GM18498 (cell line): ENCODE measurements at regions not wholly inside any gene's neighbourhood (a gene's known extent, or its start where the extent isn't known, plus 50 kb on each side); places are given as distances from the start of the nearest gene placed in this dataset.

Source experiments
- ATAC-seq: cut with Tn5 transposase; IDR thresholded peaks from one replicate; pipeline ENCODE4 v1.9.1; 2021; ENCODE audit warnings: mild to moderate bottlenecking, moderate library complexity; ENCODE audit not compliant: unreplicated experiment

DNA sequence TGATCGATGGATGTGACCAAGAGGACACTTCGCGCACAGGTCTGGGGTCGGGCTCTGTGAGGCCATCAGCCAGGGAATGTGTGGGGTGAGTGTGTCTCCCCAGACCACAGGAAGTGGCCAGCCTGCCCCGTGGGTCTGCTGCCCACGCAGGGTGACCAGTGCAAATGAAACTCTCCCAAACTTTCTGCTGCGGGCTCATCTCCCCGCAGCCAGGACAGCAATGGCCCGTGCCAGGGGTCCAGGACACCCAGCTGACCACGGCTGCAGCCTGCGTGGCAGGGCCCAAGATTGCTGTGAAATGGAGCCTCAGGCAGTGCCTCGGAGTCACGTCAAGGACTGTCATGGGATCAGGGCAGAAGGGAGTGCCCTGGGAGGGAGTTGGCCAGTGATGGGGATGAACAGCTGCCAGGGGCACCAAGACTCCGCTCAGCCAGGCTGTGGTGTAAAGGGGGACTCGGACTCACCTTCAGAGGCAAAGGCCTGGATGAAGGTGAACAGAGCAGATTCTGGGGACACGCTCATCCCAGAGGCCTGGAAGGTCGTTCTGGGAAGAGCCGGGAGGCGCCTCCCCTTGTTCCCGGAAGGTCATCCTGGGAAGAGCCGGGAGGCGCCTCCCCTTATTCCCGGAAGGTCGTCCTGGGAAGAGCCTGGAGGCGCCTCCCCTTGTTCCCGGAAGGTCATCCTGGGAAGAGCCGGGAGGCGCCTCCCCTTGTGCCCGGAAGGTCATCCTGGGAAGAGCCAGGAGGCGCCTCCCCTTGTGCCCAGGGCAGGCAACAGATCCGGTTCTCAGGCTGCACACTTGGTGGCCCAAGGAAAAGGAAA, 252.6 kb downstream of the BRD1 start:
- ATAC-seq, result no peak

DNA sequence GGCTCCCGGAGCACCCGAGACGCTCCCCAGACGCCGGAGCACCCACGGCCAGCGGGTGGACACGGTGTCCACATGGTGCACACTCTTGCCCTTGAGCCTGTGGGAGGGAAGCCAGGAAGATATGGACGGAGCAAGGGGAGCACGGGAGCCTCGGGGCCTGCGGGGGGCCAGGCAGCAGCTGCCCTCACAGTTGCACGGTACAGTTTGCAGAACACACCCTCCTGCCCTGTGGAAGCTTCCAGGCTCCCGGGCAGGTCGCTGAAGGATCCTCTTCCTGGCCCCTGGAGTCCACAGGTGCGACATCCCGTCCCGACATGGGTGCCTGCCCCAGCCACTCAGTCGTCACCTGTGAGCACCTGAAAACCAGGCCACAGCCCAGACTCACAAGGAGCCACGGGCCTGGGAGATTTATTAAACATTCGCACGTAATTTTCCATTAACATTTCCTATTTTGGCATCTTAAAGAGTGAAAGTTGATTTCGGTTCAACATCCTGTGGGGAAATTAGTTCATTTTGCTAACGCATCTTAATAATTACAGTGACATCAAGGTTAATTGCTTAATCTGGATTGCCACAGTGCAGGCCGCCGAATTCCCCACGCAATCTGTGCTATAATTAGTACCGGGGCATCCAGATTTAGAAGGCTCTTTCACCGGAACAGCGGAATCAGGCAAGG, 253.3 kb downstream of the BRD1 start:
- no peak for ATAC-seq

DNA sequence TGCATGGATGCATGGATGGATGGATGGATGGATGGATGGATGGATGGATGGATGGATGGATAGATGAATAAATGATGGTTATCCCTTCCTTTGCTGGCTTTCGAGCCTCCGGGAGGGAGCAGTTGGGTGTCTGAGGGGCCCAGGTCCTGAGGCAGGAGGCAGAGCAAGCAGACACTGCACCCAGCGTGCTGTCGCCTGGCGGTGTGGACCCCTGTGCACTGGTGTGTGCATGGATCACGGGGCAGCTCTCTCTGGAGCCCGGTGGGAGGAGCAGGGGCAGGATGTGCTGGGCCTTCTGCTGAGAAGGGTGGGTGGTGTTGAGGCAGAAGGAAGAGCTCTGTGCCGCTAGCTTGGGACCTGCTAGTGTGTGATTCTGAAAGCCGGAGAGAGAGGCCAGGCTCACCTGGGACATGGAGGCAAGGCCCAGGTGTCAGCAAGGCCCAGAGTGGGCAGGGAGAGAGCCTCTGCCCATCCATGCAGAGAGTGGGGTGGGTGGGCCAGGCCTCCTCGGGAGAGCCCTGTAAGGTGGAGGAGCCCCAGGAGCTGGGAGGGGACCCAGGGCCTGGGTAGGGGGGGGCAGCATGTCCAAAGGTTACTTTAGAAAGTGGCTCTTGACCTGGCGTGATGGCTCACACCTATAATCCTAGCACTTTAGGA, 254.4 kb downstream of the BRD1 start:
- no peak for ATAC-seq

DNA sequence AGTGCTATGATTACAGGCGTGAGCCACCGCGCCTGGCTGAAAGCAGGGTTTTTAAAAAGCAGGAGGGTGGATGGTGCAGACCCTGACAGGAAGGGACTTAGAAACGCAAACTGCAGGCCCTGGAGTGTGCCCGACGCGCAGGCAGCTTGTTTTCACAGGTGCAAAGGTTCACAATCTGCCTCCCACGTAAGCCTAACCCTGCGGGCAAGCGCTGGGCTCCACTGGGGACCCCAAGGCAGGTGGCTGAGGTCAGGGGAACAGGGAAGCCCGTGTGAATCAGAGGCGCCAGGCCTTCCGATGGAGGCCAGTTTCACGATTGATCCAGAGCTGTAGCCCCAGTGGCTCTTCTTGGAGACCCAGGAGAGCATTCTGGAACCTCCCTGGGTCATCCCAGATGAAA, 256.3 kb downstream of the BRD1 start:
- ATAC-seq, result no peak

DNA sequence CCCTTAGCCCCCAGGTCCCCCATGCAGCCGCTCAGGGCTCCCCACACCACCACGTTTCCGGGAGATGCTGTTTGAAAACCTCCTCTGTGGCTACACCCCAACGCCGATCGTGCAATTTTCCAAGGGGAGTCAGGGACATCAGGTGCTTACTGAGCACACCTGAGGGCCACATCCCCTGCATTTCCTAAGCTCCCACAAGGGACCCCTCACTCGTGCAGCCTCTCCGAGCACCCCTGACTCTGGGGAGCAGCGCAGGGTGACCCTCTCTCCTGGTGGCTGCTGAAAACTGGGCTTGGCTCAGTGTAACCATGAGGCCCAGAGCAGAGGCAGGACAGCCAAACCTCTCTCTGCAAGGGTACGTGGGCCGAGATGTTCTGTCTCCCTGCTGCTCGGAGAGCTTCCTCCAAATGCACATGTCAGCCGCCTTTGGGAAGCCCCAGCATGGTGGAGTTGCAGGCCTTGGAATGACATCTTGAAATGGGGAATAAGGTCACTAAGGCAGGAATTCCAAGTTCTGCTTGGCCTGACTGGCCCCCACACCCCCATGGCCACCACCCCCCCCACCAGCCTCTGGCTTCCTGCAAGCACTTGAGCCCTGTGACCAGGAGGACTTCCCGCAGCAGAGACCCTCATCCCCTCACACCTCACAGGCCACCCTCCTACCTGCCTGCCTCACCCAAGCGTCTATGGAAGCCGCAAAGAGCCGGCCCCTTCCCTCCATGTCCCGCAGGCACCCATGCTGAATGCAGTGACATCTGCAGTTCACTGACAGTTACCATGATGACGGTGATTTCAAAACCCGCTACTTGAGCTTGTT, 257.4 kb downstream of the BRD1 start:
- no peak for ATAC-seq

DNA sequence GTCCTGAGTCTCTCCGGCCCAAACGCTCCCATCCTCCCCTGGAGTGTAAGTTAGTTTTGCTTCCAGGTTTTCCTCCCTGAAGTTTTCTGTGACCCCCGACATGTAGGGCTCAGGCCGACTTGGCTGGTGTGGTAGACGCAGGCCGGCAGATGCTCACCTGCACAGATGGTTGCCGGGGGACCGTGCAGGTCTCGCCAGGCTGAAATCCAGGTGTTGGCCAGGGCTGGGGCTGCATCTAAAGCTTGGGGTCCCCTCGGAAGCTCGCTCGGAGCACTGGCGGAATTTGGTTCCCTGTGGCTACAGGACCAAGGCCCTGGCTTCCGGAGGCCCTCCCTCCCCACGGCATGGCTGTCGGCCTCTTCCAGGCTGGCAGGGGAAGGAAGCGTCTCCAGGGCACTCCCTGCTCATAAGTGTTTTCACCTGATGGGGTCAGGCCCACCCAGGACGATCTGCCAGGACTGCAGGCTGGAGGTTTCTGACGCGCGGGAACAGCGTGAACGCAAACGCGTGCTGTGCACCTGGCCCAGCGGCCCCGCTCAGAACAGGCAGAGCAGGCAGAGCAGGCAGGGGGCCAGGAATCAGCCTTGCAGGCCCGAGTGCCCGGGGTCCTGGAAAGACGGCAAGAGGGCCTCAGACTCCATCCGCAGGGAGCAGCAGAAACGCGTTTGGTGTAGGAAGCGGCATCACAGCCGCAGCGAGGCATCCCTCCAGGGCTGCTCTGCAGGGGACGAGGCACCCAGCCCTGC, 258.2 kb downstream of the BRD1 start:
- no peak for ATAC-seq

DNA sequence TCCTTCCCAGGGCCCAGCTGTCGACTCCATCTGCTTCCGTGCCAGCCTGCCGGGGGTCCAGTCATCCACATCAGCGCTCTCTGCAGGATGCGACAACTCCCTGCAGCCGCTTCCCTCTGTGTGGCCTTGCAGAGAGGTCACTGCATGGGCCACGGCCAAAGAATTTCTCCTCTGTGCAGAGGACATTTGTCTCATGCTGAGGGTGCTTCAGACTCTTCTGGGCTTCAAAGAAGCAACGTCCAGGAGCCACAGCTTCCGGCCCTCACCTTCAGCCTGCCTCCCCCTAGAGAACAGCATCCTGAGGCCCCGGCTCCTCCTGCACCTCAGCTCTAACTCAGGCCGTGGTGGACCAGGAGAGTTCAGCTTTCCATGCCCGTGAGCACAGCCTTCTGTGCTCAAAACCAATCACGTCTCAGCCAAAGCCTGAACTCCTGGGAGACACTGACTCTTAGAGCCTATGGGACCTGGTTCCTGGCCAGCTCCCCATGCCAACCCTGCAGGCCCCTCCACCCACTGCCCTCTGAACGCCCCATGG, 258.9 kb downstream of the BRD1 start:
- ATAC-seq, result no peak

DNA sequence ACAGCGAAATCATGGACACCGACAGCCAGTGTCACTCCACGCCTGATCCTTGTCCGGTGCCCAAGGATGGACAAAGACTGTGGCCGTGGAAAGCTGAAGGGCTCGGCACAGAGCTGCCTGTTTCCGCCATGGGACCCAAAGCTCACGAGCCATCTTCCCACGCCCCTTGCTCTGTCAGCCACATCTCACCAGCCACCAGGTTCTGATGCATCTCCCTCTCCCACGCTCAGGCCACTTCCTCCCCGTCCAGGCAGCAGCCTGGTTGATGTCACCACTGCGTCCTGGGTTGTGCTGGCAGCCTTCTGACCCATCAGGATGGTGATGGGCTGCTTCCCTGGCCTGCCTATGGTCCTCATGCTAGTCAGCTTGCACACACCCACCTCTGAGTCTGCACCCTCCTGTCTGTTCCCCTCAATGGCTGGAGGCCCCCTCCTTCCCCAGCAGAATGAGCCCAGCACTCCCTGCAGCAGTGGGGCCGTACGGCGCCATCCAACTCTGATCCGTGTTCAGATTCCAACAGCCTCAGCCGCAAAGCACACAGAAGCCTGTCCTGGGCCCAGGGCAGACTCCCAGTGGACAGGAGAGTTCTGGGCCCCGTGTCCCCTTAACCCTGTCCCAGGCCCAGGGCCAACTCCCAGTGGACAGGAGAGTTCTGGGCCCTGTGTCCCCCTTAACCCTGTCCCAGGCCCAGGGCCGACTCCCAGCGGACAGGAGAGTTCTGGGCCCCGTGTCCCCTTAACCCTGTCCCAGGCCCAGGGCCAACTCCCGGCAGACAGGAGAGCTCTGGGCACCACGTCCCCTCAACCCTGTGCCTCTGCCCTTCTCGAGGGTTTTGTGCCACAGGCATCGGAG, 259.5 kb downstream of the BRD1 start:
- no peak for ATAC-seq

DNA sequence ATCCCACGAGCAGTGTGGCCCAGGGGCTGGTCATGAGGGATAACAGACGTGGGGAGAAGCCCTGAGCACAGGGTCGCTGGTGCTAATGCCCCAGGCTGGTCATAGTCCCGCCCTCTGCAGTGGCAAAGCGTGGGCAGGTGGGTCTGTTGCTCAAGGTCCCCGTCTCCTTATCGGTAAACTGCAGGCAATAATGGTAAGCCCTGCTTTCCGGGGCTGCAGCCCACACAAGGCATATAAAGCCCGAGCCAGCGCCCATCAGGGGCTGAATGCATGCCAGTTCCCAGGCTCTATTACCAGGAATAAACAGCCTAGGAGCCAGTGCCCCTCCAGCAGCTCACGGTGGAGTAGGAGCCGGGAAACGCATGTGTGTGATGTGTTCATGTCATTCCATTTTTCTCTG, 261.0 kb downstream of the BRD1 start:
- no peak for ATAC-seq

DNA sequence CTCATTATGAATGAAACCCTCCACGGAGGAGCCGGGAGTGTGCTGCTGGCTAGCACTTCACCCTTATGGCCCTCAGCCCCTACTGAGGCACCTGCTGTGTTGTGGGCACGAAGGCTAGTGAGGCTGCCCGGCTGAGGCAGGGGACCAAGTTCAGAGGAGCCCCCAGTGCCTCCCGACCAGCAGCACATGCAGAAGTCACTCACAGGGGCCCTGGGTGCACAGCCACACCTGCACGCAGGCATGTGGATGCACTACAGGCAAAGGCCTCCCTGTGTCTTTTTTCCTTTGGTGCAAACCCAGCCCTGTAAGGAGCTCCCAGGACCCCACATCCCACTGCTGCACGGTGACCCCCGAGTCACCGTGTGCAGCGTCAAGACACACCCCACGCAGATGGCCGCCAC, 261.5 kb downstream of the BRD1 start:
- ATAC-seq, result no peak

DNA sequence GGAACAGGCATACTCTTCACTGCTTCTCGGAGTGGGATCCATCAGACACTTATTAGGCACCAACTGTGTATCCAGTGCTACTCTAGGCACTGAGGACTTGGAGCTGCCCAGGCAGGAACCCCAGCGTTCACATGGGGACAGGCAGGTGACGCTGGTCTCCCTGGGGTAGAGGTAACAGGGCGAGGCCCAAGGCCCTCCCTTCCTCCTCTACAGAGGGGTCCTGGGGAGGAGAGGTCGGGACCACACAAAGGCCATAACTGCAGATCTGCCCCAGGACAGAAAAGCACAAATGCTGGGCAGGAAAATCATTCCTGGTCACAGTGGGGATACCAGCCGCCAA, 262.2 kb downstream of the BRD1 start:
- ATAC-seq, result no peak

DNA sequence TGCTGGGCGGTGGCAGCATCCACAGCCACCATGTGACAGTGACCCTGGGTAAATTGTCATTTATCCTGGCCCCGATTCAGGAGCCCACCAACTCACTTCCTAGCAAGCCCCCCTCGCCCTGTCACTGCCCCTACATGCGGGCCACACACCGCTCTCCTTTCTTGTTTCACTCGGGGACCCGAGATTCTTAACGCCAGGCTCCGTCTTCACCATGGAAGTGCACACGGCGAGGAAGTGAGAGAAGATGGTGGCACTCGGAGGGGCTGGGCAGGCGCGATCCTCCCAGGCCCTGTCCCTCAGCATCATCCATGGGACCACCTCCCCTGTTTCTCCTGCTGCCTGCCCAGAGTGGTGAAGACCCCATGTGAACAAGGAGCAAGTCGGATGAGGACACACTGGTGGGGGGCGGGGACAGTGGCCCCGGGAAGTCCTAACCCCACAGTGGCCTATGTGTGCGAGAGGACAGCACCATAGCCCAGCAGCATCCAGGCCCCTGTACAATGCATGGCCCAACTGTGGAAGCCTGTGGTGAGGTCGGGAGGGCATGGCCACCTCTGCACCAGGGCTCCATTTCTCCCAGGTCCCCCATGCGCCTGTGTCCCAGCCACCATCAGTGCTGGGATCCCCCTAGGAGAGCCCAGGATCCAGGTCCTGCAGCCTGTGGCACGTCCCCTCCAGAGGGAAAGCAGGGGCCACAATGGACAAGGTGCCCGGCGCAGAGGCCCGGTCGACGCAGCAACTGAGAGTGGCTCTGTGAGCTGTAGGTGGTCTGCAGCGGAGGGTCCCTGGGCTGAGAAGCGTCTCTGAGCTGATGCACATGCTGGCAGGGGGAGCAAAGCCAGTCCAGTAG, 262.8 kb downstream of the BRD1 start:
- ATAC-seq, result no peak

DNA sequence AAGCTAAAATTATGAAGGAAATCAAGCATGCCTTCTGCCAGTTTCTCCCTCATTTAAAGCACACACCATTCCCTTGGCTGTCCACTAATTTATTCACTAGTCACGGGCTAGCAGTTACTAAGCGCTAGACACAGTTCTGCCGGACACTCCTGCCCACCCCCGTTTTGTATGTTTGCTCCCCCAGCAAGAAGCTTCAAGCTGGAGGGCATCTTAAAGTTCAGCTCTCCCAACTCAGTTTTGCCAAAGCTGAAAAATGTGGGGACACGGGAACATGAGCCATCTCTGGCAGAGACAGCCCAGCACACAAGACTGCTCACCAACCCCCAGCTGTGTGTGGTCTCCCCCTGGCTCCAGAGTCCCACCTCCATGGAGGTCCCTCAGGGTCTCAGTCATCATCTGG, 263.6 kb downstream of the BRD1 start:
- ATAC-seq, result no peak

DNA sequence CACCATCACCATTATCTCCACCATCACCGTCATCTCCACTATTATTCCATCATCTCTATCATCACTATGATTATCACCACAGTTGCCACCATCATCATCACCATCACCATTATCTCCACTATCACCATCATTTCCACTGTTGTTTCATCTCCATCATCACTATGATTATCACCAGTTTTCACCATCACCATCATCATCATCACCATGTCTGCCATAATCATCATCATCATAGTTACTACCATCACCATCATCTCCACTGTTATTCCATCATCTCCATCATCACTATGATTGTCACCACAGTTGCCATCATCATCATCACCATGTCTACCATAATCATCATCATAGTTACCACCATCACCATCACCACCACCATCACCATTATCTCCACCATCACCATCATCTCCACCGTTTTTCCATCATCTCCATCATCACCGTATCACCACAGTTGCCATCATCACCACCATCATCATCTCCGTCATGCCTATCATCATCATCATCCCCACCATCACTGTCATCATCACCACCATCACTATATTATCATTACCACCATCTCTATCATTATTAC, 264.9 kb downstream of the BRD1 start:
- ATAC-seq, result no peak

DNA sequence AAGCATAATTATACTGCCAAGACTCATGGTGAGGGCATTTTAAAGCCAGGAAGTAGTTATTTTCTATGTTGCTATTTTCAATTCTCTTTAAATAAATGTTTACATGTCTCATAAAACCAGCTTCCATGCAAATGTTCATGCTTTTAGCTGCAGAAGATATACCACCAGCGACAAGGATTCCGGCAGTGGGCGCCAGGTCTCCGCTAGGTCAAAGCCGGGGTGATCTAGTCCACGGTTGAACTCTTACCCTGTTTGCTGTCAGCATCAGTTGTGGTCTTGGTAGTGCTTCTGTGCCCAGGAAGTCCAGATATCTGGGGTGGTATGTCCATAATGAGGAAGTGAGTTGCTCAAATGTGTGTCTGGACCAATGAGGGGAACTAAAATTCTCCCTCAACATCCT, 265.7 kb downstream of the BRD1 start:
- ATAC-seq, result no peak

DNA sequence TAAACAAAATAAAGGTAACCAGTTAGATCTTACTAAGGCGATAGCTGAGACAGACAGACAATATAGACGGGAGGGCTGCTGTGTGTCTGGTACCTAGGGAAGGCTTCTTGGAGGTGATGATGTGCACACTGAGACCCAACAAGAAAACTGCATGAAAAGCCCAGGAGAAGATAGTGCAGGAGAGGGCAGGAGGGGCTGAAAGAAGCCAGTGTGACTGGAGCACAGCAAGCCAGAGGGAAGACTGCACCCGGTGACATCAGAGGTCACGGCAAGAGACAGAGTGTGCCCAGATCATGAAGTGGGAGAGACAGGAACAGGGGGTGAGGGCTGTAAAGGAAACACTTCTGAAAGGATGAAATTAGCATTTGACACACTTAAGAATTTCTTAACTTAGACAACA, 266.3 kb downstream of the BRD1 start:
- no peak for ATAC-seq

DNA sequence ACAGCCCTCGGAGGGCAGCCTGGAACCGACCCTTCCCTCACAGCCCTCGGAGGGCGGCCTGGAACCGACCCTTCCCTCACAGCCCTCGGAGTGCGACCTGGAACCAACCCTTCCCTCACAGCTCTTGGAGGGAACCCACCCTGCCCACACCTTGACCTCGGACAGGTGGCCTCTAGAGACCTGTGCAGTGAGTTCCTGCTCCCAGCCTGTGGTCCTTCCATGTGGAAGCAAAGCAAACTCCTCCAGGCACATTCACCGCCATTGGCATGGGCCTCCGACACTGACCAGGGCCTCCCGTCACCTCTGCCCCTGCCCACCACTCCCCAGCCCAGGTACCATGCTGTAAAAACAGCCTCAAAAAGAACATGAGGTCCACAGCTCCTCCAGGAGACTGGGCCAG, 272.1 kb downstream of the BRD1 start:
- no peak for ATAC-seq

DNA sequence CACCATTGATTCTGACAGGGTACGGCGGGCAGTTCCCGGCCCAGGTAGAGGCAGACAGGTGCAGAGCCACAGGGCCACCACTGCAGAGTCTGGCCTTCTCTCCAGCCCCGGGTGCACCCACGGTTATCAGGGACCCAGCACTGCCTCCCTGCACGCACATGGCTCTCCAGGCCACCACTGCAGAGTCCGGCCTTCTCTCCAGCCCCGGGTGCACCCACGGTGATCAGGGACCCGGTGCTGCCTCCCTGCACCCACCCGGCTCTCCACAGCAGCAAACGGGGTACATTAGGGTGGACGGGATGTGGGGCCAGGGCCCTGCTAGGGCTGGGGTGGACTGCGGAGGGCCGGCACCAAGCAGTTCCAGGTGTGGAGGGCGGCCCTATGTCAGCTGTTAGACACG, 272.9 kb downstream of the BRD1 start:
- no peak for ATAC-seq
